HFF-Myc (cell line): ENCODE measurements at regions not wholly inside any gene's neighbourhood (a gene's known extent, or its start where the extent isn't known, plus 50 kb on each side); places are given as distances from the start of the nearest gene placed in this dataset.
"Not testable (repeated sequence)": the region's sequence is repeated elsewhere in the genome, so short reads cannot be mapped to it uniquely, and the experiment has no call there.

ENCODE experiments used
- DNase-seq: peaks from one replicate; pipeline ENCODE4 v3.0.0-alpha.2; 2011; ENCODE audit warnings: low read depth; ENCODE audit errors: extremely low read depth
- H3K4me3 ChIP-seq: replicated peaks from 2 replicates; pipeline ENCODE4 v1.5.1; 2011; ENCODE audit warnings: low read depth, mild to moderate bottlenecking, control low read depth, low read length
- TF ChIP-seq, protein P1 (sequence below): IDR thresholded peaks from 2 replicates; pipeline ENCODE4 v1.5.1; 2012; ENCODE audit warnings: mild to moderate bottlenecking, low read depth, low read length, control low read depth; ENCODE audit errors: missing control alignments

DNA sequence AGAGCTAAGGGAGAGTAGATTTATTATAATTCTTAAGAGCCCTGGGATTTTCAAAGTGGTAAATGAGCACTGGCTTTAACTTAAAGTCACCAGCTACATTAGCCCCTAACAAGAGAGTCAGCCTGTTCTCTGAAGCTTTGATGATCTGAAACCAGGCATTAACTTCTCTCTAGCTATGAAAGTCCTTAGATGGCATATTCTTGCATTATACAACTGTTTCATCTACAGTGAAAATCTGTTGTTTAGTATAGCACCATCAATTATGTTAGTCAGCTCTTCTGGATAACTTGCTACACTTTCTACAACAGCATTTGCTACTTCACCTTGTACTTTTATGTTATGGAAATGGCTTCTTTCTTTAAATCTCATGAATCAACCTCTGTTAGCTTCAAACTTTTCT, 1046.7 kb downstream of the HACE1 start:
- H3K4me3 ChIP-seq, result no peak overlapping the region
- DNase-seq, result no peak
- TF ChIP-seq, protein P1, sequence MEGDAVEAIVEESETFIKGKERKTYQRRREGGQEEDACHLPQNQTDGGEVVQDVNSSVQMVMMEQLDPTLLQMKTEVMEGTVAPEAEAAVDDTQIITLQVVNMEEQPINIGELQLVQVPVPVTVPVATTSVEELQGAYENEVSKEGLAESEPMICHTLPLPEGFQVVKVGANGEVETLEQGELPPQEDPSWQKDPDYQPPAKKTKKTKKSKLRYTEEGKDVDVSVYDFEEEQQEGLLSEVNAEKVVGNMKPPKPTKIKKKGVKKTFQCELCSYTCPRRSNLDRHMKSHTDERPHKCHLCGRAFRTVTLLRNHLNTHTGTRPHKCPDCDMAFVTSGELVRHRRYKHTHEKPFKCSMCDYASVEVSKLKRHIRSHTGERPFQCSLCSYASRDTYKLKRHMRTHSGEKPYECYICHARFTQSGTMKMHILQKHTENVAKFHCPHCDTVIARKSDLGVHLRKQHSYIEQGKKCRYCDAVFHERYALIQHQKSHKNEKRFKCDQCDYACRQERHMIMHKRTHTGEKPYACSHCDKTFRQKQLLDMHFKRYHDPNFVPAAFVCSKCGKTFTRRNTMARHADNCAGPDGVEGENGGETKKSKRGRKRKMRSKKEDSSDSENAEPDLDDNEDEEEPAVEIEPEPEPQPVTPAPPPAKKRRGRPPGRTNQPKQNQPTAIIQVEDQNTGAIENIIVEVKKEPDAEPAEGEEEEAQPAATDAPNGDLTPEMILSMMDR, result no peak

DNA sequence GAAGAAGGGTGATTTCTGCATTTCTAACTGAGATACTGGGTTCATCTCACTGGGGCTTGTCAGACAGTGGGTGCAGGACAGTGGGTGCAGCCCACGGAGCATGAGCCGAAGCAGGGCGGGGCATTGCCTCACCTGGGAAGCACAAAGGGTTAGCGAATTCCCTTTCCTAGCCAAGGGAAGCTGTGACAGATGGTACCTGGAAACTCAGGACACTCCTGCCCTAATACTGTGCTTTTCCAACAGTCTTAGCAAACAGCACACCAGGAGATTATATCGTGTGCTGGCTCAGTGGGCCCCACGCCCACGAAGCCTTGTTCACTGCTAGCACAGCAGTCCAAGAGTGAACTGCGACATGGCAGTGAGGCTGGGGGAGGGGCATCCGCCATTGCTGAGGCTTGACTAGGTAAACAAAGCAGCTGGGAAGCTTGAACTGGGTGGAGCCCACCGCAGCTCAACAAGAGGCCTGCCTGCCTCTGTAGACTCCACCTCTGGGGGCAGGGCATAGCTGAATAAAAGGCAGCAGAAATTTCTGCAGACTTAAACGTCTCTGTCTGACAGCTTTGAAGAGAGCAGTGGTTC, 1057.7 kb downstream of the HACE1 start:
- DNase-seq, H3K4me3 ChIP-seq: not testable (repeated sequence)

DNA sequence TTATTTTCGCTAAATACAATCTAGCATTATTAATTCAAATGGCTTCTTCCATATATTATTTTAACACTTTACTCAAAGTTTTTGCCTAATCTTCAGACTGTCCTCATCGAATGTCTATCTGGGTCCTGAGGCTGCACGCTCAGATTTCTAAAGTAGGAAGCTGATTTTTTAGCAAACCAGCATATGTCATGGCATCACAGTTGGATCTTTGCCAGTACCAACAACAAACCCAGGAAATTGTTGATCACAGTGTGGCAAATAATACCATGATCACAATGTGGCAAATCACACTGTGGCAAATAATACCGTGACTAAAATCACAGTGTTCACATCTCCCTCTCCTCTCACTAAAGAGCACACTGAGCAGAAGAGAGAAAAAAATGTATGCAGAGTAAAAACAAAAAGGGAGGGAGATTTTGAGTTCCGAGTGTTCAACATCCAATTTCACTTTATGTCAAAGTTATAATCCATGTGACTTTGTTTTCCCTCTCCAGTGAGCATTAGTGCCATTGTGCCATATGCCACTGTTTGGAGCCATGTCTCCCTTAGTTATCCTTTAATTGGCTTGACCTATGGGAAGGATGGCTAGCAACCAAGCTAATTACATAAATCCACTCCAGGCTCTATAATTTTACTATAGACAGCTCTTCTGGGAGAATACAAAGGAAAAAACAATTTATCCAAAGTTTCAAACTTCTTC, 1059.6 kb downstream of the HACE1 start:
- H3K4me3 ChIP-seq, result no peak overlapping the region
- TF ChIP-seq, protein P1, result no peak
- DNase-seq, result no peak

DNA sequence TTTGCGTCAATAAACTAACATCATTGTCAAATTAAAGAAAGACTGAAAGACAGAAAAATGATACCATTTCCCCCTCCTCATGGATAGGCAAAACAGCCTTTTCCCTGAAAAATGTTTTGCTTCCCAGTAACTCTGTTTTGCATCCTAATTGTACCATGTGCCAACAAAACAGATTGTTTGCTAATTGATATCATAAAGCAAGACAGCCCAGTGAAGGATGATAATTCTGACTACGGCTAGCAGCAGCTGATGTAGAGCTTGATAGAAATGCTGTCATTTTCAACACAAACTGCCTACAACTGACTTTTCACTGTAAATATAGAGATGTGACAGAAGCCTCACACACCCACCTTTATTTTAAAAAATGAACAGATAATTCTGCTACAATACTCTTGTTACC, 1061.6 kb downstream of the HACE1 start:
- TF ChIP-seq, protein P1, result no peak
- no peak overlapping the region for H3K4me3 ChIP-seq
- DNase-seq, result no peak

DNA sequence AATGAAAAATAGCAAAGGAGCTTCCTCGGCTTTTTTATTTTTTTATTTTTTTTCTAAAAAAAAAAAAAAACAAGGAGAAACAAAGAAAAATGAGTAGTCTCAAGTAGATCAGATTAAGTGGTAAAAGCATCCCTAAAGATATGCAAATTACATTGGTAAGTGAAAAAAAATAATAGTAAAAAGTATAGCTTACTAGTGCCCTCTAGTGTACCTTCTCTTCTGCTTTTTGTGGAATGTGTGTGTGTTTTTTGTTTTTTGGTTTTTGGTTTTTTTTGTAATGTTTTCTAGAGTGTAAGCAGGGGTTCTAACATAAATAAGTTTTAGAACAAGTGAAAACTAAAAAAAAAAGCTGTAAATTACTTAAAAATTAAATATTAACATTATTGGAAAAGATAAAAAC, 1062.0 kb downstream of the HACE1 start:
- TF ChIP-seq, protein P1, result no peak
- DNase-seq, result no peak
- H3K4me3 ChIP-seq, result no peak overlapping the region

DNA sequence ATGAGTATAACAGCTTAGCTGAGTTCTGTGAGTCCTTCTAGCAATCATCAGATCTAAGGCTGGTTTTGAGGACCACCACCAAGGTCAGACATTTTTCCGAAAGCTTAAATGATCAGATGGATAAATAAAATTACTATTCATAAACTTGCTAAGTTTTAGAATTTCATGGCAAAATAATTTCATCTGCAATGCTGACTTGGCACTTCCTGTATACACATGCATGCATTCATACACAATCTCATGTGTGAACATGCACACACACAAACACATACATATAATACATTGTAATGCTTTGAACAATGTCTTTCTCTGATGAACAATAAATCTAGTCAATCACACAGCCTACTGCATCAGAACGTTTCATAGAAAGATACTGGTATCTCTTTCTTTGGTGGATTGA, 1068.3 kb downstream of the HACE1 start:
- TF ChIP-seq, protein P1, result no peak
- H3K4me3 ChIP-seq, result no peak overlapping the region
- no peak for DNase-seq

DNA sequence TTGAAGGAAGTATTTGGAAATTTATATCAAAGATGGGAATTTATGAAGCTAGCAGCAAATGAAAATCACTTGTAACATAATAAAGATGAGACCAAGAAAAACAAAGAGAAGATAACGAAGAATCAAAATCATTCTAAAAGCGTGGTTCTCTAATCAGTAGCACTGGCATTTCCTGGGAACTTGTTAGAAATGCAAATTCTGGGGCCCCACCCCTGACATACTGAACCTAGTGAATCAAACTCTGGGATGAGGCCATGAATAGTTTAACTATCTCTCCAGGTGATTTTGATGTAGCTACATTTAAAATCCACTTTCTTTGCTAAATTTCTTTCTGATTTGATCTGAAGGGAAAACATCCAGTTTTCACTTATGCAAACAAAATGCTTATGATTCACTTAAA, 1075.6 kb downstream of the HACE1 start:
- H3K4me3 ChIP-seq, result no peak overlapping the region
- DNase-seq, result no peak
- TF ChIP-seq, protein P1, result no peak
